ENCODE measurements at regions not wholly inside any gene's neighbourhood (a gene's known extent, or its start where the extent isn't known, plus 50 kb on each side); places are given as distances from the start of the nearest gene placed in this dataset.

- TF ChIP-seq CTCF (conservative IDR thresholded peaks at IDR 0.05): no peak
- H3K27ac ChIP-seq: no peak overlapping the region
Observed at GRCh38 chr16:7976563-7976962, 613.7 kb downstream of the TMEM114 start.

GRCh38 chr16:7976125-7976524 is 614.2 kb downstream of the TMEM114 start:
- H3K27ac ChIP-seq: no peak overlapping the region
- TF ChIP-seq CTCF (conservative IDR thresholded peaks at IDR 0.05): no peak

- no peak overlapping the region for H3K27ac ChIP-seq
- TF ChIP-seq CTCF (conservative IDR thresholded peaks at IDR 0.05): no peak
Observed at GRCh38 chr16:7967996-7968509, 622.3 kb downstream of the TMEM114 start.

- no peak for TF ChIP-seq CTCF (conservative IDR thresholded peaks at IDR 0.05)
- no peak overlapping the region for H3K27ac ChIP-seq
Observed at GRCh38 chr16:7964744-7965143, 625.6 kb downstream of the TMEM114 start.

GRCh38 chr16:7964167-7964566 is 626.1 kb downstream of the TMEM114 start:
- no peak overlapping the region for H3K27ac ChIP-seq
- no peak for TF ChIP-seq CTCF (conservative IDR thresholded peaks at IDR 0.05)

GRCh38 chr16:7962091-7962879 is 628.0 kb downstream of the TMEM114 start:
- H3K27ac ChIP-seq: no peak overlapping the region
- no peak for TF ChIP-seq CTCF (conservative IDR thresholded peaks at IDR 0.05)

- no peak for TF ChIP-seq CTCF (conservative IDR thresholded peaks at IDR 0.05)
- H3K27ac ChIP-seq: no peak overlapping the region
Observed at GRCh38 chr16:7957151-7957550, 624.5 kb downstream of the RBFOX1 start.
